NCI-H2227 (cell line): ENCODE measurements at regions not wholly inside any gene's neighbourhood (a gene's known extent, or its start where the extent isn't known, plus 50 kb on each side); places are given as distances from the start of the nearest gene placed in this dataset.
"Not testable (repeated sequence)": the region's sequence is repeated elsewhere in the genome, so short reads cannot be mapped to it uniquely, and the experiment has no call there.

Experiments
- DNase-seq: peaks from one replicate; lab custom pipeline; 2025; ENCODE audit not compliant: unreplicated experiment; lab: John Stamatoyannopoulos, UW

DNA sequence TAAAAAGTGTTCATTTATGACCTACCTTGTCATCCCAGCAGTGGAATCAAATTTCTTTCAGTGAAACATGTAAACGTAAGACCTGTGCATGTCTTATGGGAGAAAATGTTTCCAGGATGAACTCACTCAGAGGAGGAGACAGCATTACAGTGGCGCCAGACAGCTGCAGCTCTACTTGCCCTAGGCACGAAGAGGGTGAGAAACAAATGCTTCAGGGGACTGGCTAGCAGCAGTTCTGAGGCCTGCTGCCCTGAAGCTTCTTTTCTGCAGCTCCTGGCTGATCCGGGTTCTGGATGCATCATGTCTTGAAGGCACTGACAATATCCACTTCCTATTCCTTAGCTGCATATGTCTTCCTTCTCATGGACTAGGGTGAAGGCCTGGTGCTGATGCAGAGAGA lies 120.2 kb downstream of the QRSL1 start:
- no peak for DNase-seq

DNA sequence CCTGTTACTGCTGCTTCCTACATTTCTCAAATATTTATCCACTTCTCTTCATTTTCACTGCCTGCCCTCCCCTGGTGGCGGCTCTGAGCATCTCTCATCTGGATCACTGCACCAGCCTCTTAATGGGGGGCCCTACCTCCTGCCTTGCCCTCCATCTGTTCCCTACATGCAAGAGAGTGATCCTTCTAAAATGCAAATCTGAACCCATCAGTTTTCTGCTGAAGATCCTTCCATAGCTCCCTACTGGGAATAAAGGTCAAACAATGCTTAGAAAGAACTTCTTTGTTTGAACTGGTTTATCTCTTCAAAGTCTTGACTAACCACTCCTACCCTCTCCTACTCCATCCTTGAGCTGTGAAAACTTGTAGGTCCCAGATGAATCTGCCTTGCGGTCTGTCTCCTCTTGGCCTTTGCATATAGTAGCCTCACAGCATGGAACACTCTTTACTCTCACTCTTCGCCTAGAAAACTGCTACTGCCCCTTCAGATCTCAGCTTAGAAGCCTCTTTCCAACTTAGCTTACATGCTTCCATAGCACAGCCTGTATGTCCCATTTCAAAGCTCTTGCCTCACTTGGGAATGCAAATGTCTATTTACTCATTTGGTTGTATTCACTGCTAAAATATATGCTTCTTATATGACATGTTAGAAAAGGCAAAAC lies 119.3 kb downstream of the QRSL1 start:
- no peak for DNase-seq

DNA sequence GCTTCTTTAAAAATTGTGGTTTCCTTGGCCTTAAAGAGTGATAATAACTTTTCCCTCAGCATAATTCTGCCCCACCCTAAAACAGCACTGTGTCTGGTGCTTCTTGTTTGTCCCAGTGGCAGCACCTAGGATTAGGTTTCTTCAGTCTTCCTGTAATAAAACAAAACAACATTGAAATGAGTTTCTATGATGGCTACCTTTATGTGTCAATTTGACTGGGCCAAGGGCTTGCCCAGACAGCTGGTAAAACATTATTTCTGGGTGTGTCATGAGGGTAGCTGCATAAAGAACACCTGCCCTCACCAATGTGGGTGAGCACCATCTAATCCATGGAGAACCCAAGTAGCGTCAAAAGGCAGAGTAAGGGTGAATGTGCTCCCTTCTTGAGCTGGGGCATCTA lies 117.8 kb downstream of the QRSL1 start:
- DNase-seq: no peak

DNA sequence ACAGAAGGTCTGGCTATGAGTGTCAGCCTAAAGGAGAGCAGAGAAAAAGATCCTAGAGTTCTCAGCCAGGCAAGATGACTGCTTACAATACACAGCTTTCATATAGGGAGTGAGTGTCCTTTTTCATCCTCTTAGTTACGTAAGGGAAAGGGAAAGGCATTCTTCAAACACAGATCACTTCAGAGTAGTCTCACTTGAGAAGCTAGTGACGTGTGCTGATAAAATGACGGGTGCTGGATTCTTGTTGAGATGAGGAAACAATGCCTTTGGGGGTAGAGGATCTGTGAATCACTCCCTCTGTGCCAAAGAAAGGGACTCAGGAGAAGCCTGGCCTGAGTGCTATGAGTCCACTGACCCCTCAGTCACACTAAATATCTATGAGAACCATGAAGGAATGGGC lies 117.3 kb downstream of the QRSL1 start:
- DNase-seq: no peak

DNA sequence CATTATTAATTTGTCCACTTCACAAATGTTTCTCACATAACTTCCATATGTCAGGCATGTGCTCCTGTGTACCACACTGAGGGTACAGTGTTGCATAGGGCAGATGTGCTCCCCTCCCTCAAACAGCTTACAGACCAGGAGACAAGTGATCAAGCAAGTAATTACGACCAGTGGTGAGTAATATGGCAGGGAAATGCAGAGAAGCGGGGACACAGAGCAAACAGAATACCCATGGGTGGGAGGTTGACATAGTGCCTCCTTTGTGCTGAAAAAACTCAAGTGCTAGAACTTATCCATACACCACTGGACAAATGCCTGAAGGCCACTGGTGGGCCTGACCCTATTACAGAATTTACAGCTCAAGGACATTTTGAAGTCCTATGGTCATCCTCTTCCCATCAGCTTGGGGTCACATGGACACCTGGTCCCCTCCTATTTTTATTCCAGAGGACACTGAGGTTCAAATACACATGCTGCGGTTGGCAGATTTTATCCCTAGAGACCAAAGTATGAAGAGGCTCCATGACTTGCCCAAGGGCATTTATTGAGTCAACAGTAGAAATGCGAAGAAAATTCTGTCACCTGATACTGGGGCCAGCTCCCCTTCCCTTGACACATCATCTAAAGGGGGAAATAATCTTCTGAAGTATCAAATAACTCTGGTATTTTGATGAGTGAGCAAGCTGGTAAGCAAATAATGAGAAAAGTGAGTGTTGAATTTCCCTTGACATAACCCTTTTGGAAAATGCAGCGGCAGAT lies 116.6 kb downstream of the QRSL1 start:
- DNase-seq: no peak

DNA sequence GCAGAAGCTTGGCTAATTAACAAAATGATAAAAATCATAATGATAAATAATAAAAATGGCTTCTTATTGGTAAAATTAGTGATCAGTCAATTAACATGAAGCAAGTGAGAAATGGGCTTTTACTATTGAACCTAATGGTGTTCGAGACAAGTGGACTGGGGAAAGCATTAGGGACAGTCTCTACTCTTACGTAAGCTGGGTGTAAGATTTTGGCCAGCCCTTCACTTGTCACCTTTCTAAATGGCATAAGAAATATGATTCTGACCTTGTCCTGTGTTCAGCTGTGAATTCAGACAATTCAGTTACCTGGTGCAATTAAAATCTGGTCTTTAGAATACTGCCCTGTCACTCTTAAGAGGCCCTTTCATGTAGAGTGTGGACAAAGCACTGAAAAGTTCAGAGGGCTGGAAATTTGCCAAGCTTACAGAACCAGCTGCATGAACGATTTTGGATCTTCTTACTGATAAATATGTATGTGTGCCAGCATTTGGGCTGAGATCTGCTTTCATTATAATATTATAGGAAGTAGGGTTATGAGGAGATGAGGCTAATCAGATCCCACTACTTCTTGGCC lies 115.9 kb downstream of the QRSL1 start:
- DNase-seq: no peak

DNA sequence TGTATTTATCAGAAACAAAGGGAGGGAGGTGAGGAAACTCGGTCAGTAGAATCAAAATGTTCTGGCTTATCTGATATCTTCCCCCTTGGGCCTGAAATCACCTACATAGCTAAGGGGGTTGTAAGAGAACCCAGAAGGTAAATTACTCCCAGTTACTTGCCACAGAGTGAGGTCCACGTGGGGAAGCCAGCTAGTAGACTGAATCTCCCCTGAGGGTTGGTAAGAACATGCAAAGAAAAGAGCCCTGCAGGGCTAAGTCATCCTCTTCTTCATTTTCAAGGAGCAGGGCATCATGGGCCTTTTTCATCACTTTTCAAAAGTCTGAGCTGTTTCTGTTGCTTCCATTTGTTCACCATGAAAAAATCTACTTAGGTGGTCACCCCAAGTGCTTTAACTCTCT lies 115.4 kb downstream of the QRSL1 start:
- DNase-seq: no peak

DNA sequence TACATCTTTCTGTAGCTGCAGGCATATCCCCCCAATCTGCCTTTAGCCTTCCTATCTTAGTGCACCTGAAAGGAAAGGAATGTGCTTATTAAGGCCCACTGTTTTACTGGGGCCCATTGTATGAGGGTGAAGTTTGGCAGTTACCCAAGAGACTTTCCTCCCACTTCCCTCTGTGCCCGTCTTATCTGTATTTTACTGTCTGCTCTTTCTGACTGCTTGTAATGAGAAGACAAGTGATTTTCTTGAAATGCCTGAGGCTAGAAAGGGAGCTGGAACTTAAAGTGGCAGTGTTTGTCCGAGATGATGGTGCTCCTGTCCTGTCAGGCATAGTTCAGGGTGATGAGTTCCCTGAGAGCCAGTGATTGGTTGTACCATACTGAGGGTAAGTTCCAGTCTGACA lies 114.7 kb downstream of the QRSL1 start:
- DNase-seq: not testable (repeated sequence)

DNA sequence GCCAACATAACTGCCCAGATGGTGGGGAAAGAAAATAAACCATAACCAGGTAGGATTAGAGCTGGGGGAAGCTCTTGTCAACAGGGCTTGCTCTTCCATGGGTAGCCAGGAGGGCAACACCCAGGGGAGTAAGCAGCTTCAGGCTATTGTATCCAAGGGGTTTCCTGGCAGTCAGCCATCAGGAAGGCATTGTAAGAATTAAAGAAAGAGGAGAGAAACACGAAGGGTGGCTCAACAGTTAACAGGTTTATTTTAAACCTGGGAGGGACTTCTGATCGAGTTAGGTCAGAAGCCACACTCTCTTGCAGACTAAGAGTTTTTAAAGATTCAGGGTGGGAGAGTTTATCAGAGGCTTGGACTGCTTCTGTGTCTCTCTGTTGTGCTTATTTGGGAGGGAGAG lies 114.2 kb downstream of the QRSL1 start:
- no peak for DNase-seq

DNA sequence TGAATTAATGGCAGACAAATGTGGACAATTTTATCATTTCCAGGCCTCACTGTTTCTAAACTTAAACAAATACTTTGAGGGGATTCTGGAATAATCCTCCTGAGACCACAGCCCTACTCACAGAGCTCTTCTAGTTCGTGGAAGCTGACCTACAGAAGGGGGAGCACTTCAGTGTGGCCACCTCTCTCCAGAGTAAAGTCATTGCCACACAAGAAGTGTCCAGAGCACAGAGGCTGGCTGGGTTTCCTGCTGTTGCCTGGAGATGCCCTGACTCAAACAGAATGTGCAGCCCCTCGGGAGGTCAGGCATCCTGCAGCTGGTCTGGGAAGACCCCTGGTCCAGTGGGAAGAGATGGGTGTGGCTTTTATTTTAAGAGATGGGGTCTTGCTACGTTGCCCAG lies 110.9 kb downstream of the QRSL1 start:
- DNase-seq: no peak

DNA sequence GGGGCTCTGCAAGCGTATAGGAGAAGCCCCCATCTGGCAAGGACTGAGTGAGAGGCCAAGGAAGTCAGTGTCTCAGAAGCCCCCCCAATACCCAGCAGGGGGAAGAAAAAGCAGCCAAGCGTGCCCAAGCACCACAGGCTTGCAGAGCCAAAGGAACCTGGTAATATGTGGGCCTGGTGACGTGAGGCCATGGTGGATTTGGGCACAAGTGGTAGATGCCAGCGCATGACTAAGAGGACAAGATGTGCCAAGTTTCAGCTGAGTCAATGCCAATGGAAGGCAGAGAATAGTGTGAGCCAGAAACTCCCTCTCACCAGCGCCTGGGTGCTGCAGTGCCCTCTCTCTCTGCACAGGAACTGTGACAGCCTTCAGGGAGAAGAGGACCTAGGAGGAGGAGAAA lies 110.0 kb downstream of the QRSL1 start:
- no peak for DNase-seq

DNA sequence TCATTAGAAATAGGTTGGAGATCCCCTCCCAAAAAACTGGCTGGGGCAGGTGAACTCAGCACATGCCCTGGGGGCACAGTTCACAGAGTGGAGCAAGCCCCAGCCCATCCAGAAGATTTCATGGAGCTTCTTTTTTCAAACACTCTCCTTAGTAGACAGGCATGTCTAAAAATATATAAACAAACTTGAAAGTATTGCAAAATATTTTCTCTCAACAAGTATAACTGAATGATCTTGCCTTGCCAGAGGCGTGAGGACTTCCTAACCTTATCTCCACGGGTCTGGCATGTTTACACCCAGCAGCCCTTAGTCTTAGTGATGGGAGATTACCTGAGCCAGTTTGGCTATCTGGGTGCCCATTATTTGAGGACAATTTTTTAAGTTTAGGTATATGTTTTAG lies 107.1 kb downstream of the QRSL1 start:
- DNase-seq: no peak

DNA sequence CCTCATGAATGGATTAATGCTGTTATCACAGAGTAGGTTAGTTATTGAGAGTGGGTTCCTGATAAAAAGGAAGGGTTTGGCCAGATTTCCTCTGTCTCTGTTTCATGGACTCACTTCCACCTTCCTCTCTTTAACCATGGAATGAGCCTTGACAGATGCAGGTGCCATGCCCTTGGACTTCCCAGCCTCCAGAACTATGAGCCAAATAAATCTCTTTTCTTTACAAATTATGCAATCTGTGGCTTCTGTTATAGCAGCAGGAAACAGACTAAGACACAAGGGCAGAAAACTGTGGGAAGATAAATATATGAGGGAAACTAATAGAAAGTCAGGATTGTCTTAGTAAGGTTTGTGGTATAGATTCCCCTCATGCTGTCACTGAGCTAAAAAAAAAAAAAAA lies 106.5 kb downstream of the QRSL1 start:
- DNase-seq: no peak

DNA sequence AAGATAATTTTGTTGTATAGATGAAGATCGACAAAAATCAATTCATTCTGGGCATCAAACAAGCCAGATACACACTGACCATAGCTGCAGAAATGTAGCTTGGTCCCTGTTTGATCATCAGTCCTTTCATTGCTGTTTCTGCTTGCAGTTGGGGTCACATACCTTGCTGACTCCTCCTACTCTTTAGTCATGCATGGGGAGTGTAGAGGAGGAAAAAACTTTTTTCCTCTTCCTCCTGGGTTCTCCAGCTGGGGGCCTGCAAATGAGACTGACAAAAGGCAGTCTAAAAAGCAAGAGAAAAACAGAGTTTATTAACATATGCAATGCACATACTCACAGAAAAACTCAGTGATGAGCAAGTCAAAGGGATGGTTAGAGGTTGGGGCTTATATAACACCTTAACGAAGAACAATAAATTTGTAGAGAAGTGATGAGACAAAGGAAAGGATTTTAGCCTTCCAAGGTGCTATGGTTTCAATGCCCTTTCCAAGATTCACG lies 105.8 kb downstream of the QRSL1 start:
- DNase-seq: no peak

DNA sequence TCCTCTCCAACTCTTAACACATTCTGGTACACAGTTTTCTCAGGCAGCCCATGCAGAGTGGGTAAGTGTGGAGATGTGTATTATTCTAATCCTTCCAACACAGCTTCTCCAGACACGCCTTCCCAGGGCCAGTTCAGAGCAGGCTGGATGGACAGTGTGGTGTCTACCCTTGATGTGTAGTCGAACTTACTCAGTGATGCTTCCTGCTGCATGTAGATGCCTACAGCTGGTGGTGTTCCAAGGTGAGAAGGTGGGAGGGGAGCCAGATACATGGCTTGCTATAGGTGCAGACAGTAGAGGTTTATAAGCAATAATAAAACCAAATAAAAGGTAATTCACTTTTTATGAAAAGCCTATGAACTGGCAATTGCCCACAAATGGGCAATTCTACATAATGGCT lies 104.0 kb downstream of the QRSL1 start:
- DNase-seq: no peak

DNA sequence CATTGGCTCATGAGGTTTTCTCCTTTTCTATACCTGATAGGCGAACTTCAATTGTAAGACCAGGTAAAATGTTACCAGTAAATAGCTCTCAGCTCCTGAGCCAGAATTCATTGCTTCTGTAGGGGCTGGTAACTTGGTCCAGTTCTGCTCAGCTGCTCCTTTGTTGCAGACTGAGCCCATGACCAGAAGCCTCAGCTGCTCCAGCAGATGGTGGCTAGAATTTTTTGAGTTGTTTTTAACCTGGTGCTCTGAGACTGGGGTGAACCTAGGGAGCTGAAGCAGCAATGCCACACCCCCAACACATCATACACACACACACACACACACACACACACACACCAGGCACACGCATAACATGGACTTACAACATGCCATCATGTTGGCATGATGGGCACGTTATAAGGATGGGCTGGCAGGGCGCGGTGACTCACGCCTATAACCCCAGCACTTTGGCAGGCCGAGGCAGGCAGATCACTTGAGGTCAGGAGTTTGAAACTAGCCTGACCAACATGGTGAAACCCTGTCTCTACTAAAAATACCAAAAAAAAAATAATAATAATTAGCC lies 103.1 kb downstream of the QRSL1 start:
- no peak for DNase-seq

DNA sequence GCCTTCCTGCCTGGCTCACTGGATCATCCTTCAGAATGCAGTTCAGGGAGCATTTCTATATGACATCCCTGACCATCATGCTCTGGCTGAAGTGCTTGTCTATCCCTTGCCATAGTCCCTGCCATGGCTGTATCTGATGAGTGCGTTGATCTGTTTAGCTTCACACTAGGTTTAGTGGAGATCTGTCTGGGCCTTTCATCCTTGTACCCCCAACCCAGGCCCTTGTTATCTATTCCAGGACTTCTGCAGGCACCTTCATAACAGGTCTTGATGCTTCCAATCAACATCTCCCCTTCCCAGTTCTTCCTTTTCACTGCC lies 102.4 kb downstream of the QRSL1 start:
- DNase-seq: no peak

DNA sequence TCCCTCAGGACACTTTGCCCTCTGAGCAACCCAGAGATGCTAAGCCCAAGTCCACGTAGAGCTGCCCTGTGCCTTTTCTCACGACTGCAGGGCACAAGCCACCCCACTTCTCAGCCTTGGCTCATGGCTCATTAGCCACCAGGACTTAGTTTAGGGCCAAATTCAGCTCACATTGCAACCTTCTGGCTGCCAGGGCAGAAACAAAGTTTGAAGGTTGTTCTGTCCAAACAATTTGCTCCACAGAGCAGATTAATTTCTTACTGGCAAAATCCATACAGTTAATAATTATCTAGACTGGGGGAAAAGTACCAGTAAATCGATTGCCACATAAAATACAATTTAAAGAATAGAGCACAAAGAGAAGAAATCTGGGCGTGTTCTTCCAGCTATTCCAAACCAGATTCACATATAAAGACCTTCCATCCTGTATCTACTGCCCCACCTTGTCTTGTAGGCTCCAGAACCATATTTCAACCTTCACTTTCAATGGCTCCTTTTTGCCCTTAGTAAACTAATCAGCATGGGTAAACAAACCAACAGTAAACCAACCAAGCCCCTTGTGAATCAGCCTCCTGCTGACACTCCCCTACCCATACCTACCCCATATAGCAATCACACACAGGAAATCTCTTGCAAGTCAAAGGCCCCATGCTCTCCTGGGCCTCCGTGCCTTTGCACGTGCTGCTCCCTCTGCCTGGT lies 101.9 kb downstream of the QRSL1 start:
- no peak for DNase-seq

DNA sequence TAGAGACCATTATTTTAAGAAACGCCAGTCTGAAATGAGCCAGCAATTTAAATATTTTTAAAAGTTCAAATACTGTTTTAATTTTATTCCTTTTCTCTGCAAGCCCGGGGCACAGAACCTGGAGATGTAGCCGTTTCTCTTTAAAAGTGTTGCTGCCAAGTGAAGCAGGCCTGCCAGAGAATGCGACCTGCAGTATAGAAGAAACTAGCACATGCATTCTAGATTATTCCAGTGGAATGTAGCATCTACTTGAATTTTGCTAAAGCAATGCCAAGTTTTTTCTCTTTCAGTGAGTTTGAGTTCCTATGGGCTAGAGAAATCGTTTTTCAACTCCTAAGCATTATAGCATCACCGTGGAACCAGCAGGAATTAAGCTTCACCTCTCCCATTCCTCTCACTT lies 101.3 kb downstream of the QRSL1 start:
- DNase-seq: no peak

DNA sequence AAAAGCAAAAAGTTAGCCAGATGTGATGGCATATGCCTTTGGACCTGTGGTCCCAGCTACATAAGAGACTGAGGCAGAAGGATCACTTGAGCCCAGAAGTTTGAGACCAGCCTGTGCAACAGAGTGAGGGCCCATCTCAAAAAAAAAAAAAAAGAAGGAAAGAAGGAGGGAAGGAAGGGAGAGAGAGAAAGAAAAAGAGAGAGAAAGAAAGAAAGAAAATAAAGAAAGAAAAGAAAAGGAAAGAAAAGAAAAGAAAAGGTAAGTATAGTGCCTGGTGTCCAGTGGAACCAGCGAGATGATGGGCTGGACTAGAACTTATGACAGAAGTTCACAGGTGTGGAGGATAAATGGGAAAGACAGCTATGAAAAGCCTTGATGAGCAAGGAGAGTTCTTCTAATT lies 100.9 kb downstream of the QRSL1 start:
- no peak for DNase-seq

DNA sequence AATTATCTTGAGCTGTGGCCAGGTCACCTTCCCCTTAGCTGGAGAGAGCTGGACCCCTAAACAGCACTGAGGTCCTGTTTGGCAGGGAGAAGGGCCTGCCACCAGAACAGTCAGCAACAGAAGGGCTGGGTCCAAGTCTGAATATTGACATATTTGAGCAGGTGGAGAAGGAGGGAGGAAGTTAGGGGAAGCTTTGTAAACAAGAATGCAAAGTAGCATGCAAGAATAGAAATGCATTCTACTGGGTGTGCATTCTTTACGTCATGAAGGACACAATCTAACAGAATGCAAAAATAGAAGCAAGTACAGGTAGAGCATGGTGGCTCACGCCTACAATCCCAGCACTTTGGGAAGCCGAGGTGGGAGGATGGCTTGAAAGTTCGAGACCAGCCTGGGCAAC lies 100.5 kb downstream of the QRSL1 start:
- DNase-seq: no peak
